CD4-positive, alpha-beta T cell treated with Interferon gamma for 1 hour (primary cell): ENCODE measurements at regions not wholly inside any gene's neighbourhood (a gene's known extent, or its start where the extent isn't known, plus 50 kb on each side); places are given as distances from the start of the nearest gene placed in this dataset.
"Not testable (repeated sequence)": the region's sequence is repeated elsewhere in the genome, so short reads cannot be mapped to it uniquely, and the experiment has no call there.

Source experiments
- DNase-seq: peaks from one replicate; pipeline ENCODE4 v3.0.0-alpha.2; 2020

DNA sequence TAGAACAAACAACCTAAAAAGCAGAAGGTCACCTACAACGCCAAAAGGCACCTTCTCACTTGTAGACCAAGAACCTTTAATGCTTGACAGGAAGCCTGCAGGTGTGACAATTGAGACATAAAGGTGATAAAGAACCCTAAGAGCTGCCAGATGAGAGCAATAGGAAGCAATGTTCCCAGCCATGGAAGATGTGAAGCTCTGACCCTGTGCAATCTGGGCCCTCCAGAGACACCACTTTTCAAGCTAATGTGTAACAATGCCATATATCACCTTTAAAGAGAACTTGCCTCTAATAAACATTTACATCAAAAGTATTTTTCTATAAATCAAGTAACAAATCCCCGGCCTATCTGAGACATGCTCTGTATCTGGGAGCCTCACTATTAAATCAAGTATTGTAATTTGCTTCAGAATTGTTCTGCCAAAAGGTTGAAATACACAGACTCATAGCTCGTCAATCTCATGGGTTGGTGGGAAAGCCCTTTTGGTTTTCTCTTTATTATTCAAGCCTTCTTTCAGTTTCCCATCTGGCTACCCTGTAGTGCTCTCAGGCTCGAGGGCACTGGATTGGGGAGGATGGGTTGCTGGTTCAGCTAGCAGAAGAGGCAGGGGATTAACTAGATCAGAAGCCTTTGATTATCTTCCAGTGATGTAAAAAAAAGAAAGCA lies 368.9 kb downstream of the BUD13 start:
- no peak for DNase-seq

DNA sequence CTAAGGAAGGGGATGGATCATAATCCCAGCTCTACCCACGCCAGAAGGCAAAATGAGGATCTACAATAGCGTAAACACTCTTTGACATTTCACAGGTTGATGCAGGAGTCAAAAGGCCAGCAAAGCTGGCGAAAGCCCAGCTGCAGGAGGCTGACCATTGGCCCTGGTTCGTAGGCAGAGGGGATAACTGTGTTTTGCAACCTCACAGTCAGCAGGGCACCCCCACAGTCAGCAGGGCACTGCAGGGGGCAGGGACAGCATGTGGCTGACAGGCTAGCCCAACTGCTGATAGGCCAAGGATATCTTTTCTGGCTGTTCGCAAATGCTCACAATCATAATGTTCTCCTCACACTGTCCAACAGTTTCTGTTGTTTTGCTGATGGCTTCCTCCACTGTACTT lies 372.7 kb downstream of the BUD13 start:
- DNase-seq: no peak

DNA sequence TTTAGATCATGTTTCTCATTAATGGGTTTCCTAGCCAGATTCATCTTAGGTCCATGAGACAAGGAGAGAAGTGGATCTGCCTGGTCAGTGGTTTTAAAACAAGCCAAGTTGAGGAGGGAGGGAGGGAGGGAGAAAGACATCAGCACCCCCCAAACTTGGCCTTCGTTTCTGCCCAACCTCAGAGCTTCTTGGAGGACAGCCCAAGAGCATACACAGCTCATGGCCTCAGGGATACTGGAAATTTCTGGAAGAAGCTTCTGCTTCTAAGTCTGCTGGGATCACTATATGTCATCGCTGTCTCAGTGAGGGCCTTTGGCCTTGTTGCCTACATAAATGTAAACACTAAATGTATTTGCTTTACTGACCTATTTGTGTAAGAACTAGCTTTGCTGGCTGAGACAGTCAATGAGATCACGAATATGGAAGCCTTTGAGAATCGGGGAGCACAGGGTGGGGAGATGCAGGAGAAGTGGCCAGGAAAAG lies 375.1 kb downstream of the BUD13 start:
- no peak for DNase-seq

DNA sequence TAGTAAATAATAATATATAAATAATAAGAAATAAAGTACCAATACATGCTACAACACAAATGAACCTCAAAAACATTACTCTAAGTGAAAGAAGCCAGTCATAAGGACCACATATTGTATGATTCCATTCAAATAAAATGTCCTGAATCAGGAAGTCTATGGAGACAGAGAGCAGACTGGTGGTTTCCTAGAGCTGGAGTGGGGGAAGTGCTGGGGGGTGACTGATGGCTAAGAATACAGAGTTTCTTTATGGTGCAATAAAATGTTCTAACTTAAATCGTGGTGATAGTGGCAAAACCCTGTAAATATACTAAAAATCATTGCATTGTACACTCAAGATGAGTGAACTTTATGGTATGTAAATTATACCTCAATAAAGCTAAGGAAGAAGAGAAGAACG lies 376.5 kb downstream of the BUD13 start:
- DNase-seq: no peak

DNA sequence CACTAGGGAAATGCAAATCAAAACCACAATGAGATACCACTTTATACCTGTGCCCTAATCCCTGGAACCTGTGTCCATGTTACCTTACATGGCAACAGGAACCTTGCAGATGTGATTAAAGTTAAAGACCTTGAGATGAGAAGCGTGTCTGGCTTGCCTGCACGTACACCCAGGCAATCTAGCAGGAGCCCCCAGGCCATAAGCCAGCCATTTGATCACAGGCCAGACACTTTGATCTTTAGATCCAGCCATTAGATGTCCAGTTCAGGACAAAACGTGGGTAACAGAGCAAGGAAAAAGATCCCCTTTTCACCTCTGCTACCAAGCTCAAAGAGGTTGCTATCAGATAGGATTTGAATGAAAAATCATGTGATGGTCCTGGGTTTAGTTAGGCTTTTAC lies 378.8 kb downstream of the BUD13 start:
- no peak for DNase-seq

DNA sequence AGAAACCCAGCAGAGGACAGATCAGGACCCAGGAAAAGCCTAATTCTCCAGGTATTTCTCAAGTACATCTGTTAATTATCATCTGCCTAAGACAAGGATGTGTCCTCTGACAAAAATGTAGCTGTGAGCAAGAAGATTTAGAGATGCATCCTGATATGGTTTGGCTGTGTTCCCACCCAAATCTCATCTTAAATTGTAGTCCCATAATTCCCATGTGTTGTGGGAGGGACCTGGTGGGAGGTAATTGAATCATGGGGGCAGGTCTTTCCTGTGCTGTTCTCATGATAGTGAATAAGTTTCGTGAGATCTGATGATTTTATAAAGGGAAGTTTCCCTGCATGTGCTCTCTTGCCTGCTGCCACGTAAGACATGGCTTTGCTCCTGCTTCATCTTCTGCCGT lies 381.8 kb downstream of the BUD13 start:
- DNase-seq: no peak

DNA sequence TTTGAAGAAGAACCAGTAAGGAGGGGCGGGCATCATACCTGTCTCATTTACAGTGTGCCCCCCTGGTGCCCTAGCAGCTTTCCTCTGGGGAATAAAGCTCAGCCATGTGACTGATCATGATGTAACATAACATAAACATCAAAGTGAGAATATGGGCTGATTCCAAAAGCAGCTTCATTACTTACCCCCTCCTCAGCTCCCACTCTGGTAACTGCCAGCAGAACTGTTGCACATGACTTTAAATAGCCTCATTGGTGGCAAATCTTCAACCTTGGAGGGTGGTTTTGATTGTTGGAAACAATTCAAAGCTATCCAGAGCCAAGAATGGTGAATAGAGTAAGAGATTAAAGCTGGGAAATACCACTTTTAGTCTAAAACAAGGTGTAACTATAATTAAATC lies 384.6 kb downstream of the BUD13 start:
- no peak for DNase-seq

DNA sequence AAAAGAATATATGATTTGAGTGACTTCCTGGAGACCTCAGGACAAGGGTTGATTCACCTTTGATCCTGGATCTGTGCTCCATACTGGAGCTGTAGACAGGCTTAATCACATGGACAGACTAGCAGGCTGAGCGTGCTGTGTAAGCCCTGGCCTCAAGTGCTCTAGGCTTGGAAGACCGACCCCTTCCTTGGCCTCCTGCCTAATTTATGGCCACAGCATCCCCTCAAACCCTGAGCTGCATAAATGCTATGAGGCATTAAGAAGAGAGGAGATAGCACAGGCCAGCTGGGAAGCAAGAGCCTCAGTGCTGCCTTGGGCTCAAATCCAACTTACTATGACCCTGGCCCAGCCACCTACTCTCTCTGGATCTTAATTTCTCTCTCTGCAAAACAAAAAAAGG lies 385.1 kb downstream of the BUD13 start:
- DNase-seq: no peak

DNA sequence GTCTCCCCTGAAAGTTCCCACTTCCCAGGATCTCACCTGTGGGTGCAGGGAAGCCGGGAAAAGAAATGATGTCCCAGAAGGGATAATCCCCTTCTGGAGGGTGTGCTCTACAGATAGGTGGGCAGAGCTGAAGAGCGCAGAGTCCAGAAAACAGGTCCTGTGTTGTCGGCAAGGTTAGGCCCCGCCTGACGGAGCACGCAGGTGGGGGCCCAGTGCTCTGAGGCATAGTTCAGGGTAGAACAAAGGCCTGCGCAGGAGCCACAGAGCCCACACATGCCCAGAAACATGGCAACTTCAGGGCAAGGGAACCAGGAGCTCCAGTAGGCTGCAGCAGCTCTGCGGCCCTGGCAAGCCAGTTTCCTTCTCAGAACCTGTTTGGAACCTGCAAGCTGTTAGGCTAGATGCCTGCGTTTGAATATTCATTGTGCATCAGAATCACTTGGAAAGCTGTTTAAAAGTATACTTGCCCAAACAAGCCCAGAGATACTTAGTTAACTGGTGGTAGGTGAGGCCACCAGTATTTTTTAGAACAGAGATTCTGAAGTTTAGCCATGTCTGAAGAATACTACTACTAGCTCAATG lies 386.6 kb downstream of the BUD13 start:
- DNase-seq: no peak

DNA sequence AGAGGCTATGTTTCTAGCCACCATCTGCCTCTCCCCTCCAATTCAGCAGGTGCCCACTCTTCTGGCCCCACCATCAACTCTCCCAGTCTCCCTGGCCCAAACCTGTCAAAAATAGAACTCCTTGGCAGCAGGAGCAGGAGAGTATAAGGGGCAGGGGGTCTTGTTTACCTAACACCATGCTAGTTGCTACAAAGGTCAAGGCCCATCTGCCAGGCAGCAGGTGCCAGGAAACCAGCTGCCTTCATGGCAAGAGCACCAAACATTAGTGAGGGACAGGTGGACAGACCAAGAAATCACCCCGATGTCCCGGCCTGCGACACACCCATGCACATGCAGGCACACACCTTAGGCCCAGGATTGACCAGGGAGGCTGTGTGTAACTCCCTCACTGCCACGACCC lies 387.9 kb downstream of the BUD13 start:
- DNase-seq: no peak

DNA sequence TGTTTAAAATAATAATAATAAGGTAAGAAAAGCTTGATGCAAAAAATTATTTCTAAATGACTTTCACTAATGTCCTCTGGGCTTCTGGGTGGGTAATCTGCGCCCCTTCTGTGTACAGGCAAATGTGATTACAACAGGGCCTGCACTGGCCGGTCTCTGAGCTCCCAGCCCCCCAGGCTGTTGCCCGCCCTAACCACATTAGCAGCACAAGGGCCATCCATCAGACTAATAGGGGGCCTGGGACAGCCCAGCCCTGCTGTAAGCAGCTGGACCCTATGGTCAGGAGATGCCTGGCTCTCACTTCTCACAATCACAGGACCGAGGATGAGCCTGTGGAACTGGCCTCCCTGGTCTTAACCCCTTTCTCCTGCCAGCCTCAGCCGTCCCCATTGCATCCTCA lies 388.4 kb downstream of the BUD13 start:
- DNase-seq: no peak

DNA sequence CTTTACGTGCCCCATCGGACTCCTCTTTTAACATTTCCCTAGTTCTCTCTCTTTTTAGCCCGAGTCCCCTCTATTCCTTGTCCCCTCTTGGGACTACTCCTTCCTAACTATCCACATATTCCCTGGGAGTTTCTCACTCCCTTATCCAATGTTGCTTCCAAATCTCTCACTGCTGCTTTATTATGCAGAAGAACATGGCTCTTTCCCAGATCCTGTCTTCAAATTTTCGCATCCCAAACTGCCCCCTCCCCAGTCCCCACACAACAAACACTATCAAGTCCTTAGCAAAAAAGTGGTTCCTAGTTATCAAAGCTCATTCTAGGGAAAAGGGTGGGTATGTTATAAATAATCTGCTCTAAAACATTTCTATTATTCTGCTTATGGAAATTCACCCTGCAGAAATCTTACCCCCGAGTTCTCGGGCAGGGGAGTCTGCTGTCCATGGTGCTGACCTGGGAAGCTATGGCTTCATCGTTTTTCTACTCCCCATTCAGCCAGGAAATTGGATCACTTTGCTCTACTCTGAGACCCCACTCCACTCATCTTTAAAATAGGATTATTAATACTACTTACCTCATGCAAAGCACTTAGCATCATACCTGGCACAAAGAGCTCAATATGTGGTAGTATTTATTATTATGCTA lies 393.5 kb downstream of the BUD13 start:
- no peak for DNase-seq

DNA sequence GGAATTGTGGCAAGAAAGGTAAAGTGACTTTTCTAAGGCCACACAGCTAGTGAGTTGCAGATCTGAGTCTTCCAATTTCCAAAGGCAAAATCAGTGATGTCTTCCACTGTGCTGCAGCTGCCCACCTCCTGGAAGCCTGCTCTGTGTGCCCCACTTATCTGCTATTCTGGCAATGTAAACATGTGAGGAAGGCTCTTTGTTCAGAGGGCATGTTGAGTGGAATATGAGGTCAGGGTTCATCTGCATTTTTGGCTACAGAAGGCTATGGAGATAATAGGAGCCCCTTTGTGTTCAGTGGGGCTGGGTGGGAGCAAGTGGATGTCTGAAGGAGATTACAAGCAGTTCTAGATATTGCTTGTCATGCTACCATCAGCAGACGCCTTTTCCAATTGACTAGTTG lies 396.2 kb downstream of the BUD13 start:
- no peak for DNase-seq

DNA sequence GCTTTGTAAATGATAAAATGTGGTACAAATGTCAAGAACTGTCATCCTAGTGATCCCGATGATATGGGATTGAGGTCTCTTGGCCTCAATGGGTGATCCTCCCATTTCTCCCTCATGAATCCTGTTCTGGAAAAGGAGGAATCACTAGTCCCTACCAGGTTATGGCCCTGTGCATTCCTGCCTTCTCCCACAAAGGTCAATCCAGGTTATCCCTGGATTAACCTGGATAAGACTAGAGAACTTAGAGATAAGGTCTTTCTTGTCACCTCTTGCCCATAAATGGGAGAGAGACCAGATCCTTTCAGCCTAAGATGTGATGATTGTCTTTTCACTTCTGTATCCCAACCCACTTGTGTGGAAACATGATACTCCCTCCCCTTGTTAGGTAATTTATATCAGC lies 396.7 kb downstream of the BUD13 start:
- no peak for DNase-seq

DNA sequence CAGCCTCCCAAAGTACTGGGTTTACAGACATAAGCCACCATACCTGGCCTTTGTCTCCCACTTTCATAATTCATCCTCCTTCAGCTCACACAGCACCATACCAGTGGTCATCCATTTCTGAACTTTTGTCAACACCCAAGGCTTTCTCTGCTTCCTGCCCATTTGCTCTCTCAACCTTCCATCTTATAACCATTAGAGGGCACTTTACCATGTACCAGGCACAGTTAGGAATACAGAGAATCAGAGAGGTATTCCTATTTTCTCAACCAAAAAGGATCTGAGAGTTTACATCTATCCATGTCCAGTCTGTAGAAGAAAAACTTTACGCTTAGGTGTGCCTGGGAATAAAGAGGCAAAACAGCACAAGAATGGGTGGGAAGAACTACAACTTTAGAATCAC lies 397.6 kb downstream of the BUD13 start:
- no peak for DNase-seq

DNA sequence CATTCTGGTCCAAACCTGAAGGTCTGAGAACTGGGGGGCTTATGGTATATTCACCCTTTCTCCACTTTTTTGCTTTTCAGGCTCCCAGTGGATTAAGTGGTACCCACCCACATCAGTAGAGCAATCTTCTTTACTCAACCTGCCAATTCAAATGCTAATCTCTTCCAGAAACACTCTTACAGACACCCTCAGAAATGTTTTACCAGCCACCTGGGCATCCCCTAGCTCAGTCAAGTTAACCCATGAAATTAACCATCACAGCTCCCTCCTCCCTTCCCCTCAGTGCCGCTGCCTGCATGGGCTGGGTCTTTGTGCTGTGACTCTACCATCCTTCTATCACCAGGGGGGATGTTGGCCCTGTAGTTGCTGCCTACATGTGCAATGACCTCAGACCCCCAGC lies 398.7 kb downstream of the BUD13 start:
- DNase-seq: no peak

DNA sequence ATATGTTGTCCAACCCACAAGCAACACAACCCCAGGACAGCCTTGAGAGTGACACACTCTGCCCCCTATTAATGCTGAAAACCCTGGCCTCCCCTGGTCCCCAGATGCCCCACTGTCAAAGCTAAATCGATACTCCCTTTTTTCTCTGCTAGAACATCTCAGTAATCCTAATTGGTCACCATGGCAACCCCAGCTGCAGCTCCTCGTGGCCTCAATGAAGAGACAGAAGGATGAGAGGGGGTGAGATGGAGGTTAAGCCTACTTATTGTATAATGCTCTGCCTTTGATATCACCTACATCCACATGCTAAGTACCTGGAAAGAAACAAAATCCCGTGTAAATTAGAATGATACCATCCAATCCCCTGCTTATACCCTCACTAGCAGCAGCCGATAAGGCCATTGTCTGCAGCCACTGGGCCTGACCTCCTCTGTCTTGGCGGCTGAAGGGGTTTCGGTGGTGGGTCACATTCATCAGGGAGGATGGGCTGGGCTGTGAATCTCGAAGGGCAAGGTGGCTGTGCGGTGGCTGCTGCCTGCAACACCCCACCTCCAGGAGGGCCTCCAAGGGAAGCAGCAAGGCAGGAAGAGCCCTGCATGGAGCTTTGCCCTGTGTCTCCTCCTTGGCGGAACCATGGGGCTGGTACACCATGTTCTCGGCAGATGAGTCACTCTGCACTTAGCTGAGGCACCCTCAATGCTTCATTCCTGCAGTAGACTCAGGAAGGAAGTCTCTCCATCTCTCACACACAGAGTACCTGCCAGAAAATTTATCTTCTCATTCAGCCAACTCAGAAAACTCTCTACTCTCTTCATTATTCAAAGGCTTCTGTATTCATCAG lies 399.5 kb downstream of the BUD13 start:
- DNase-seq: no peak

DNA sequence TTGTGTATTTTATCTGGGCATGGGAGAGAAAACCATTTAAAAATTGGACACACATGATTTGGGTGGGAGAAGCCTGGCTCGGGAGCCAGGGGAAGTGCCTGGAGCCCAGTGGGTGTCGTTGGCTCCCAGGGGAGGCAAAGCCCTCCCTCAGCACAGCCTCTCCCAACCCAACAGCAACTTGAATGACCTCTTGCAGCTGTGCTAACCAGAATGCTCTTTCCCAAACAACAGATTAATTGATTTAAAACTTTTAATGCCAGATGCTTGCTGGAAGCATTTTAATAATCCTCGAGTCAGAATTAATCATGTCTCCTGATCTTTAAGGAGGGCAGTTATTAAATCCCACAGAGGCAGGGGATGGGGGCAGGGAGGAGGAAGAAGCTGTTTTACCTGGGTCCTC lies 401.6 kb downstream of the BUD13 start:
- DNase-seq: no peak

DNA sequence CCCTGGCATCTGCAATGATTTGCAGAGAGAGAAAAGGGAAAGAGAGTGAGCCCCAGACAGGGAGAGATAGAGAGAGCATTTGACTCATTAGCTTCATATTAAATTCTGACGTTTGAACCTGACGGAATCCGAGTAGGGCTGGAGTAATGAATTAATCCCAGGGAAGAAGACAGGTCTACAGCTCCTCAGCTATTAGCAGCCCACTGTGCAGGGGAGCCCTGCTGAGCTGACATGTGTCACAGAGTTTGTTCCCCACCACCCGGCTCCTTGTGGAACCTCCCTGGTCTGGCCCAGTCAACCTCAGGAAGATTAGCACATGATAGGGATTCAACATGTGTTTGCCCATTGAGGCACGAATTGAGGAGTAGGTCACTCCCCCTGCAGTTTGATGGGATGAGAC lies 404.0 kb downstream of the BUD13 start:
- no peak for DNase-seq

DNA sequence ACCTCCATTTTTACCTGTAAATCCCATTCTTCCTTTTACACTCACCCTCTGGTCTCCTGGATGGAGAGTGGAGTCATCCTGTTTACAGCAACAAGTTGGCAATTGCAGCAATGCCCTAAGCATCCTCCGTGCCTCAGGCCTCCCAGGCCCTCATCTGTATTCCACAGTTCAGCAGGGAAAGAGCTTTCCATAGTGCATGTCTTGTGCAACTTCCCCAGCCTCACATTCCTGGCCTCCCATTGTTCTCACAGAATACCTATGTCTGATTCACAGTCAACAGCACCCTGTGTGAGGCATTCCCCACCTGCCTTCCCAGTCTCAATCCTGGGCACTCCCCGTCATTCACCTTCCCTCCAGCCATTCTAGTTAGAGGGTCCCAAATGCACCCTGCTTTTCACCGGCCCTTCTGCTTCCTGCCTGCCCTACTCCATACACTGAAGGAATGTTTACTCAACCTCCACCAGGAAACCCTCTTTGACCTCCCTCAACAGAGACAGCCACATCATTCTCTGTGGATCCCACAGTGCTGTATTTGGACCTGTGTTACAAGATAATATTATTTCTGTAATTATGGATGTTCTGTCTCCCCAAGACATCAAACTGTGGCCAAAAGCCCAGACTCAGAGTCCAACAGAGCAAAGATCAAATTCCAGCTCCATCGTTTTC lies 405.7 kb downstream of the BUD13 start:
- no peak for DNase-seq

DNA sequence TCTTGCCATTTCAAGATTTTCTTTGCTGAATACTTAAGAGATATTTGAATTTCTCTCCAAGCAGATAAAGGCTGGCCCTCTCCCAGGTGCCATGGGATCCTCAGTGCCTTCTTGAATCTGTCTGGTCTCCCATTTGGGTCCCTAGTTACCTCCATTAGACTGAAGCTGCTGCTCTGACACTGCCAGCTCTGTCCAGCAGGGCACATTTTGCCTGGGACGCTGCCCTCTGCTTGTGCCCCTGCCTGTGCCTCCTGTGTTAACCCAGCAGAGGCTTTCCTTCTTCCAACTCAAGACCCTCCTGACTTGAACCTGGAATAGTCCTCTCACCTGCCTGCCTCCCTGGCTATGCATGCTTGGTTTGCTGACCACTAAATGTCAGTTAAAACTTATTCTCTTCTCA lies 406.3 kb downstream of the BUD13 start:
- DNase-seq: no peak

DNA sequence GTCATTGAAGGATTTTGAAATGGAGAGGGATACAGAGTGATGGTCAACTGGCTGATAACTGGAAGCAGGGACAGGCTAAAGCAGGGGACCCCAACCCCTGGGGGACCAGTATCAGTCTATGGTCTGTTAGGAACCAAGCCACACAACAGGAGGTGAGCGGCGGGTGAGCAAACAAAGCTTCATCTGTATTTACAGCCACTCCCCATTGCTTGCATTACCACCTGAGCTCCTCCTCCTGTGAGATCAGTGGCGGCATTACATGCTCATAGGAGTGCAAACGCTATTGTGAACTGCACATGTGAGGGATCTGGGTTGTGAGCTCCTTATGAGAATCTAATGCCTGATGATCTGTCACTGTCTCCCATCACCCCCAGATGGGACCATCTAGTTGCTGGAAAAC lies 407.9 kb downstream of the BUD13 start:
- DNase-seq: not testable (repeated sequence)

DNA sequence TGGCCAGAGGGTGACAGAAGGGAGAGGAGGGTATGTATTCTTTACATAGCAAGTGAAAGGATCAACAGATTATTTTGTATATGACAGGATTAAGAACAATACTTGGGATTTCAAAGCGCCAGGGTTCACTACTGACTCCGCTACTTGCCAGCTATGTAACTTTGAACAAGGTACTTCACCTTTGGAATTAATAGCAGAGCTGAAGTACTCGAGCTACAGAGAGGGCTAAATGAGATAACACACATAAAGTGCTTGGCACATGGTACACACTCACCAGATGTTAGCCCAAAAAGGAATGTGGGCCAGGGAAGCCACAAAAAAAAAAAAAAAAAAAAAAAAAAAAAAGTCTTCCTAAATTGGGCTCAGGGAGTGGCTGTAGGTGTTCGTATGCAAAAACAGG lies 408.4 kb downstream of the BUD13 start:
- DNase-seq: no peak
